GM04504 (cell line): ENCODE measurements at regions not wholly inside any gene's neighbourhood (a gene's known extent, or its start where the extent isn't known, plus 50 kb on each side); places are given as distances from the start of the nearest gene placed in this dataset.

Source experiments
- DNase-seq: peaks from one replicate; pipeline ENCODE4 v3.0.0-alpha.2; 2012; ENCODE audit warnings: low read depth

- no peak for DNase-seq
Observed at GRCh38 chr12:22990501-22990900, 365.5 kb downstream of the ETNK1 start.

- DNase-seq: no peak
Observed at GRCh38 chr12:22991250-22991844, 366.4 kb downstream of the ETNK1 start.

GRCh38 chr12:22993609-22994315, 368.8 kb downstream of the ETNK1 start:
- DNase-seq: no peak

GRCh38 chr12:22994316-22994675, 369.3 kb downstream of the ETNK1 start:
- no peak for DNase-seq

- DNase-seq: no peak
Observed at GRCh38 chr12:23001487-23001886, 376.5 kb downstream of the ETNK1 start.

GRCh38 chr12:23002381-23002780, 377.4 kb downstream of the ETNK1 start:
- no peak for DNase-seq

DNA sequence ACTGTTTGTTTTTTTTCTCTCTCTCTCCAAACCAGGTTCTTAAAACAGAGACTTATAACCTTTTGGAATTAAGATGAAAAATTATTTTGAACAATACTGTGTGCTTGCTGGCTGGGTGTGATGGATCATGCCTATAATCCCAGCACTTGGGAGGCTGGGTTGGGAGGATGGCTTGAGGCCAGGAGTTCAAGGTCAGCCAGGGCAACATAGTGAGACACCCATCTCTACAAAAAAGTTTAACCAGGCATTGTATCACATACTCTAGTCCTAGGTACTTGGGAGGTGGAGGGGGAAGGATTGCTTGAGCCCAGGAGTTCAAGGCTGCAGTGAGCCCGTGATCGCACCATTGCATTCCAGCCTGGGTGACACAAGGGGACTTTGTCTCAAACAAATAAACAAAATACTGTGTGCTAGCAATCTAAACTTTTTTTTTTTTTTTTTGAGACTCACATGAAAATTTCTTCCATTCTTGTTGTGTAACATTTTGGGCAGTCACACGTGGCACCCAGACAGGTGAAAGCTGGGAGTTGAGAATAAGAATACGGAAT, 379.6 kb downstream of the ETNK1 start:
- no peak for DNase-seq

DNA sequence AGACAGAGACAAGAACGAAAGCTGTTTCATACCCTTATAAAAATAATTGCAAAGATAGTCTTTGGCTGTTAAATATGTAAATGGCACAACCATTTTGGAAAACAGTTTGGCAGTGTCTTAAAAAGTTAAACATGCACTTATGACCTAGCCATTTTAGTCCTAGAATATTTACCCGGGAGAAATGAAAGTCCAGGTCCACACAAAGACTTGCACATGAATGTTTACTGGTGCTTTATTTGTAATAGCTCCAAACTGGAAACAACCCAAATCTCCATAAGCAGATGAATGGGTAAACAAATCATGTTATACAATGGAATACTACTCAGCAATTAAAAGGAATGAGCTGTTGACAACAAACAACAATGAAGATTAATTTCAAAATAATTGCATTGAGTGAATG, 380.4 kb downstream of the ETNK1 start:
- no peak for DNase-seq

DNA sequence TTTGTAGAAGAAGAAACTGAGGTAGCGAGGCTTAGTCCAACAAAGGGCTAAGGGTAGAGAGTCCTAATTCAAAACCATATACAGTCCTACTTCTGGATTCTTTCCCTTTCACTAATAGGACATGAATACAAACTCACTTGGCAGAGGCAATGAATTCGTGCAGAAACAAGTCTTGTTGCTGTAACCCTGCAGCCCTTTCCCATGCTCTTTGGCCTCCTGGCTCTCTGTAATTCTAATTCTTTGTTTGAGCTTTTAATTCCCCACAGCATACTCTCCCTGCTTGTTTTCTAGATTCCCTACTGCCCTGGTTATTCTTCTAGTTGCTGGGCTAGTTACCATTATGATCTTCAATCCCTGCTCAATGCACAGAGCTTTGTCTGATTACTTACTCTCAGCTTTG, 381.4 kb downstream of the ETNK1 start:
- no peak for DNase-seq

DNA sequence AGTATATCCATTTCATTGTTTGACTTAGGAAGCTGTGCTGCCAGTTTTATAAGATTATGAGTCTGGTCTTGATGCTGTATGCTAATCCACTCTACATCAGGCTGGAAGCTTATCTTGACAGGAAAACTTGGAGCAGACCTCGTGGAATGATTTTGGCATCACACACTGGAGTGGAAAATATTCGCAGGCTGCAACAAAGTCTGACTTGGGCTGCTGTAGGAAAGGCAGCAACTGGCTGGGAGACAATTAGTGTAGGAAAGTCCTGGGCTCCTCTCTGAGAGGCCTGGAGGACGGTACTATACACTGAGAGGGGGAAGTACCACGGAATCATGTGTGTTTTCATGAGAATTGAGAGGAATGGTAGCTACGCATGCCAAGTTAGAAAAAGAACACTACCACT, 383.7 kb downstream of the ETNK1 start:
- DNase-seq: no peak

DNA sequence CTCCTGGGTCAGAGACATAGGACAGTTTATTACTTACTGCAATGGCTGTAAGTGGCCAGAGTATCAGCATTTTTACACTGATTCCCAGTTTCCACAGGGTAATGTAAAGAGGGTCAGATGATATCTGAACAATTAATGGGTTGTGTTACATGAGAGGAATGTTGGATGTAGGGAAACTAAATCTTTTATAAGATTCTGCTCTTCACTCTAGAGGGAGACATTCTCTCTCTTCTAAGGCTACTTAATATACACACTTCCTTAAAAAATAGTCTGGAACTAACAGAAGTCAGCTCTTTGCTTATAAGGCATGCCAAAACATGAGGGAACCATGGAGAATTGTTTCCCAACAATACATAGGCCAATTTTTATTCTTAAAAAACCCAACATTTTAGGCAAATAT, 389.8 kb downstream of the ETNK1 start:
- DNase-seq: no peak

- DNase-seq: no peak
Observed at GRCh38 chr12:23025372-23026016, 400.5 kb downstream of the ETNK1 start.

DNA sequence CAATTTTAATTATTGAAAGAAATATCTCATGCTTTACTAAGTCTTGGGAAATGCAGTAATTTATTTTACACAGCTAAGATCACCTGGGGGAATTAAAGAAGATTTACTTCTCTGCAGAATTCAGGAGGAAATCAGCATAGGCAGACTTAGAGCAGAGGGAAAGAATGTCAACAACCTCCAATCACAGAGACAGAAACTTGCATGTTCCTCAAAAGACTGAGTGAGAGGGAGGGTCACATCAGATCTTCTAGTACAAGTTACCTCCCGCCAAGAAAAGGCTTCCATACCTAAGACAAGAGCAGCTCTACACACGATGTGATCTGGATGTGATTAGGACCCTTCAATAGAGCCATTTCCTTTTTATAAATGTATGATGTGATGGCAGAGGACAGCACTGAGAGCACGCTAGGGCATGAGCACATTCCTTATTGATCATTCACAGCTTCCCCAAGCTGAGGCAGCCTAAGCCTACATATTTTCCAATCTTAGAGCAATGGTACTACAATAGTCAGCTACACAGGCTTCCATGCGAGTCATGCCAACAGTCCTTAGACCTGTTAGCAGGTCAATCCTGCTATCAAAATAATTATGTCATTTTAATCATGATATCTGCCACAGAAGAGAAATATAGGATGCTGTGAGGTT, 403.3 kb downstream of the ETNK1 start:
- DNase-seq: no peak

DNA sequence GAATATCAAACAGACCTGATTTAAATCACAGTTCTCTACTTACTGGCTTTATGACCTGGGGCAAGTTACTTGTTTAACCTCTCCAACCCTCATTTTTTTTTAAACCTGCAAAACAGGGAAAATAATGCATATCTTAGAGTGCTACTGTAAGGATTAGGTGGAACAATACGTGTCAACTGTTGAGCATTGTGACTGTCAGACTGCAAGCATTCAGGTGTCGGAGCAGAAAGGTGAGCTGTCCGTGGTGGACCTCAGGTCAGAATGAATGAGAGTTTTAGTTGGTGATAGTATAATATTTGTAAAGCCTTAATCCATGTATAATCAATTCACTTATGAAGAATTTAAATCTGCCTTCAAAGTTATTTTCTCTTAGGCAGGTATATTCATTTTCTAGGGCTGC, 404.2 kb downstream of the ETNK1 start:
- no peak for DNase-seq

- DNase-seq: no peak
Observed at GRCh38 chr12:23039834-23040233, 414.9 kb downstream of the ETNK1 start.

DNA sequence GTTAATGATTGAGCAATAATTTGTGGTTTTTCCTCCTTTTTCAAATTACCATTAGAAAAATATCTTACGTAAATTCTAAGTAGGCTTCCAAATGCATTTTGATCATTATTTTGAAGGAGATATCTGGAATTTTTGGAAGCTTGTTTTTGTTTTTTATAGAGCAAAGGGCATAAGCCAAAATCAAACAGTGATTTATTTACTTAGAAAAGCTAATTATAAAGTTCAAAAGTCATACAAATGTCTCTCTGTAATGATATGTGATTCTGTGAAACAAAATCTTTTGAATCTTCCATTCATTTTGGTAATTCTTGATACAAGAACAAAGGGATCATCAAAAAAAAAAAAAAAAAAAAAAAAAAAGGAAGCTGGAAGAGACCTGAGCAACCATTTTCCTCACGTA, 416.8 kb downstream of the ETNK1 start:
- DNase-seq: no peak

DNA sequence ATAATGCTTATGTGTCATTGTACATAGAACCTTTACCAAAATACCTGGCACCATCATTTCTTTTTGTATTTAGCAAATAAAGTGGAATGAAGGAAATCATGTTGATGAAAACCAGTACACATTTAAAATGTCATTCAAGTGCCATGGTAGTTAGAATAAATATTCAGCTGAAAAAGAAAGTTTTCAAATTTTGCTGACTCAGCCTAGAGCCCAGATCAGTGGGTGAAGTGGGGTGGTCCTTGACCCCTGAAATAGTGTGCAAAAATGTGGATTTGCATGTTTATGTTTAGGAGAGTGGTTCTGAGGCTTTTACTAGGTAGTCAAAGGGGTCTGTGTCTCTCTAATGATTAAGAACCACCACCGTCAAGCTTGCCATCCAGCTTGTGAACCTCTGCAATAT, 418.7 kb downstream of the ETNK1 start:
- no peak for DNase-seq

GRCh38 chr12:23049180-23049579, 424.2 kb downstream of the ETNK1 start:
- no peak for DNase-seq

GRCh38 chr12:23055004-23055403, 430.0 kb downstream of the ETNK1 start:
- DNase-seq: no peak

- DNase-seq: no peak
Observed at GRCh38 chr12:23057571-23057970, 432.6 kb downstream of the ETNK1 start.

GRCh38 chr12:23060161-23060560, 435.2 kb downstream of the ETNK1 start:
- DNase-seq: no peak

GRCh38 chr12:23063206-23063605, 438.2 kb downstream of the ETNK1 start:
- no peak for DNase-seq

- DNase-seq: no peak
Observed at GRCh38 chr12:23066095-23066494, 441.1 kb downstream of the ETNK1 start.
